ENCODE measurements at regions not wholly inside any gene's neighbourhood (a gene's known extent, or its start where the extent isn't known, plus 50 kb on each side); places are given as distances from the start of the nearest gene placed in this dataset.

DNA sequence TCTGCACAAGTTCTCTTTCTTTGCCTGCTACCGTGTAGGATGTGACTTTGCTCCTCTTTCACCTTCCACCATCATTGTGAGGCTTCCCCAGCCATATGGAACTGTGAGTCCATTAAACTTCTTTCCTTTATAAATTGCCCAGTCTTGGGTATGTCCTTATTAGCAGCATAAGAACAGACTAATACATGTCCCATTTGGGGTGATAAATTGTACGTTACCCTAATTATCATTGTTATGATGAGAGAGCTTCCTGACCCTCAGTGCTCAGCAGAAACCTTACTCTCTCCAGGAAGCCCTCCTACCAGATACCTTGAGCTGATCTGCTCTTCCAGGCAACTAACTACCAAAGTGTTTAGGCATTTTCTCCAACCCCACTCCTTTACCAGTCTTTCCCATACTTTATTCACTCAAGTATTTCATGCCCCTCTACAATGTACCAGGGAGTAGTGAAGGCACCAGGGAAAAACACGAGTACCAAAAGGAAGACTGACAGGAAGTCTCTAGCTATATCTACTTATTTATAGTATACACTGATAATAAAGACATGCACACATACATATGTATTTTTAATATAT, 196.2 kb downstream of the MYCN start:
- Histone ChIP-seq H3K9me3 (no peaks in the 10 kb centered on the region), H3K27ac (no peak overlapping the region), H3K36me3 (no peaks in the 10 kb centered on the region), H3K27me3 (no peaks in the 10 kb centered on the region), H3K4me3 (no peak overlapping the region), H3K4me1 (no peaks in the 10 kb centered on the region)
- TF ChIP-seq, protein P1, sequence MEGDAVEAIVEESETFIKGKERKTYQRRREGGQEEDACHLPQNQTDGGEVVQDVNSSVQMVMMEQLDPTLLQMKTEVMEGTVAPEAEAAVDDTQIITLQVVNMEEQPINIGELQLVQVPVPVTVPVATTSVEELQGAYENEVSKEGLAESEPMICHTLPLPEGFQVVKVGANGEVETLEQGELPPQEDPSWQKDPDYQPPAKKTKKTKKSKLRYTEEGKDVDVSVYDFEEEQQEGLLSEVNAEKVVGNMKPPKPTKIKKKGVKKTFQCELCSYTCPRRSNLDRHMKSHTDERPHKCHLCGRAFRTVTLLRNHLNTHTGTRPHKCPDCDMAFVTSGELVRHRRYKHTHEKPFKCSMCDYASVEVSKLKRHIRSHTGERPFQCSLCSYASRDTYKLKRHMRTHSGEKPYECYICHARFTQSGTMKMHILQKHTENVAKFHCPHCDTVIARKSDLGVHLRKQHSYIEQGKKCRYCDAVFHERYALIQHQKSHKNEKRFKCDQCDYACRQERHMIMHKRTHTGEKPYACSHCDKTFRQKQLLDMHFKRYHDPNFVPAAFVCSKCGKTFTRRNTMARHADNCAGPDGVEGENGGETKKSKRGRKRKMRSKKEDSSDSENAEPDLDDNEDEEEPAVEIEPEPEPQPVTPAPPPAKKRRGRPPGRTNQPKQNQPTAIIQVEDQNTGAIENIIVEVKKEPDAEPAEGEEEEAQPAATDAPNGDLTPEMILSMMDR (IDR thresholded peaks at IDR 0.05): no peak
- no peak for DNase-seq (ENCODE audit: low spot score)

GRCh38 chr2:16135913-16136310, 195.6 kb downstream of the MYCN start:
- Histone ChIP-seq H3K9me3 (no peaks in the 10 kb centered on the region), H3K4me1 (no peaks in the 10 kb centered on the region), H3K4me3 (no peak overlapping the region), H3K36me3 (no peaks in the 10 kb centered on the region), H3K27ac (no peak overlapping the region), H3K27me3 (no peaks in the 10 kb centered on the region)
- DNase-seq (ENCODE audit: low spot score): no peak
- TF ChIP-seq, protein P1 (IDR thresholded peaks at IDR 0.05): no peak

DNA sequence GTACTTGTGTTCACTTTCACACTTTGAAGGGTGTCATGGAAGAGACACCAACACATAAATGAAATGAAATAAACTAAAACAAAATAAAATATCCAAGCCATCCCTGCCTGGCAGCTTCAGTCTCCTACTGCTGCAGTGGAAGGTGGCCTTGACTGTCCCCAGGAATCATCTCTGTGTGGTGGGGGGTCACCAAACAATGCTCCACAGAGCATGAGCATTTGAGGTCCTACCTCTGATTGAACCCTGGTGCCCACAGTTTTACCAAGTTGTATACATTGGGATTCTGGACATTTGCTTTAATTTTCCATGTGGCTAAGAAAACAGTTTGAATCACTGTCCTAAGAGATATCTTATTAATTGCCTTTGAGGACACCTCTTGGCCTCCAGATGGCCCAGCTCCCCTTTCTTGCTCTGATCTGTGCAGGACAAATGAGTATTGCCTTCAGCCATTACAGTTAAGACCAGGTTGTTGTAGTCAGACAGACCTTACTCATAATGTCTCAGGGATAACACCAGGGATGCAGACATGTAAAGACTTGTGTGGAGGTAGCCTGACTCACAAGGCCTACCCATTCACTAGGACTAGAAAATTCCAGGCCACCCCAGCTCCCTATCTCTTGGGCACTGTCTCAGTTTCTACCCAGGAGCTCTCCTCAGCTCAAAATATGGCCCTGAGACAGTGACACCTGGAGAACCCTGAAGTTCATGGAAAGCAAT, 195.0 kb downstream of the MYCN start:
- TF ChIP-seq, protein P1 (IDR thresholded peaks at IDR 0.05): no peak
- no peaks in the 10 kb centered on the region for H3K36me3 ChIP-seq
- H3K27ac ChIP-seq: no peak overlapping the region
- no peaks in the 10 kb centered on the region for H3K4me1 ChIP-seq
- no peaks in the 10 kb centered on the region for H3K27me3 ChIP-seq
- no peak overlapping the region for H3K4me3 ChIP-seq
- DNase-seq (ENCODE audit: low spot score): no peak
- no peaks in the 10 kb centered on the region for H3K9me3 ChIP-seq

DNA sequence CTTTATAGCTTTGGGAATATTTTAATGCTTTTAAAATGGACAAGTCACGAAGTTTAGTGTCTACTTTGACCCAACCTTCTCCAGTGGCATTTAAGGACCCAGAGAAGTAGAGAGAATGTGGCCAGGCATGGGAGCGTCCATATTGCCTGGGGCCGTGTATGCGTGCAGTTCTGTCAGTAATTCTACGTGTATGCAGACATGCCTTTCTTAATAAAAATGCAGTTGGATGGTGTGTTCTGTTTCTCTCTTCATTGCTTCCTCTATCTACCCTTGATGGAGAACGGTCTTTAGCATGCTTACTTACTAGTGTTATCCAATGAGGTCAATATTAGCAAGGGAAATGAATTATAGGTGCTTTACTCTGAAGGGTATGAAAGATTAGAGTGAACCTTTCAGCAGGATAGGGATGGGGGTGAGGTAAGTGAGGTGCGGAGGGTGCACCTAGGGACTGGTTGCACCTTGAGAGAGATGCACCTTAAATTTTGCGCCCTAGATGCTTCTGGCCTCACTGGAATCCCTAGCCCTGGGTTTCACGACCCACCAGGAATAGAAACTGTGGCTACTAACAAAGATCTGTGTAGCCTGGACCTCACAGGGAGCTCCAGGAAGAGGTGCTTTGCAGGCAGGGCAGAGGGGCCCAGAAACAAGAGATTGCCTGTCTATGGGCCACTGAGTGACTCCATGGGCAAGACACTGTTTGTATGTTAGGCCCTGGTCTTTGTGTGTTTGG, 194.3 kb downstream of the MYCN start:
- Histone ChIP-seq H3K27me3 (no peaks in the 10 kb centered on the region), H3K4me1 (no peaks in the 10 kb centered on the region), H3K27ac (no peak overlapping the region), H3K36me3 (no peaks in the 10 kb centered on the region), H3K4me3 (no peak overlapping the region), H3K9me3 (no peaks in the 10 kb centered on the region)
- TF ChIP-seq, protein P1 (IDR thresholded peaks at IDR 0.05): no peak
- no peak for DNase-seq (ENCODE audit: low spot score)

GRCh38 chr2:16130906-16131400, 190.6 kb downstream of the MYCN start:
- Histone ChIP-seq H3K4me3 (no peak overlapping the region), H3K27me3 (no peaks in the 10 kb centered on the region), H3K9me3 (no peaks in the 10 kb centered on the region), H3K36me3 (no peaks in the 10 kb centered on the region), H3K27ac (no peak overlapping the region), H3K4me1 (no peaks in the 10 kb centered on the region)
- DNase-seq (ENCODE audit: low spot score): no peak
- TF ChIP-seq, protein P1 (IDR thresholded peaks at IDR 0.05): no peak
